Prostate gland (tissue), 2 donors: ENCODE measurements at regions not wholly inside any gene's neighbourhood (a gene's known extent, or its start where the extent isn't known, plus 50 kb on each side); places are given as distances from the start of the nearest gene placed in this dataset.

Source experiments
- DNase-seq: peaks from one replicate; pipeline ENCODE4 v3.0.0-alpha.2; 2019; ENCODE audit warnings: low spot score
- H3K27ac ChIP-seq, 2 donors: fragments of 200-600 bp; sonication (generic); 2 replicates each; pipeline ENCODE4 v1.5.1; 2017 to 2019
- H3K27me3 ChIP-seq: fragments of 200-600 bp; sonication (generic); replicated peaks from 2 replicates; pipeline ENCODE4 v1.5.1; 2019; ENCODE audit not compliant: insufficient read depth
- H3K36me3 ChIP-seq, 2 donors: fragments of 200-600 bp; sonication (generic); 1 replicate in 1 of 2; 2 replicates in 1 of 2; pipeline versions ENCODE4 v1.5.1 to v1.8.1; 2017 to 2019
- H3K4me1 ChIP-seq: fragments of 200-600 bp; sonication (generic); replicated peaks from 2 replicates; pipeline ENCODE4 v1.5.1; 2019
- H3K4me3 ChIP-seq, 2 donors: fragments of 200-600 bp; sonication (generic); 2 replicates each; pipeline ENCODE4 v1.5.1; 2017 to 2019
- H3K9me3 ChIP-seq: fragments of 200-600 bp; sonication (generic); 2 replicates; pipeline ENCODE4 v1.5.1; 2017
- POLR2A ChIP-seq: fragments of 450-650 bp; IDR thresholded peaks from one replicate; pipeline ENCODE4 v1.6.1; 2016; ENCODE audit warnings: antibody characterized with exemption, mild to moderate bottlenecking
- POLR2AphosphoS5 ChIP-seq: sonication (generic); formaldehyde crosslinking; IDR thresholded peaks from one replicate; pipeline ENCODE4 v1.6.1; 2017; ENCODE audit warnings: antibody characterized with exemption
- WGBS: methylation state at CpG from one replicate; pipeline ENCODE4 v1.1.5; 2018; 5-methylcytosine and 5-hydroxymethylcytosine counted together
- intact Hi-C: fragments of 100-400 bp; cut with DNase I; formaldehyde crosslinking; loops from one replicate; pipeline ENCODE4 v1.14.2; 2022
- TF ChIP-seq, protein P1 (sequence below), 4 experiments: fragments of 200-600 bp in 2 of 4; fragments of 450-650 bp in 2 of 4; sonication (generic) in 2 of 4; IDR thresholded peaks; 1 replicate in 3 of 4; 2 replicates in 1 of 4; pipeline ENCODE4 v1.5.1; 2016 to 2019; ENCODE audit warnings: antibody characterized with exemption in 4 of 4, mild to moderate bottlenecking in 2 of 4, moderate library complexity in 2 of 4

DNA sequence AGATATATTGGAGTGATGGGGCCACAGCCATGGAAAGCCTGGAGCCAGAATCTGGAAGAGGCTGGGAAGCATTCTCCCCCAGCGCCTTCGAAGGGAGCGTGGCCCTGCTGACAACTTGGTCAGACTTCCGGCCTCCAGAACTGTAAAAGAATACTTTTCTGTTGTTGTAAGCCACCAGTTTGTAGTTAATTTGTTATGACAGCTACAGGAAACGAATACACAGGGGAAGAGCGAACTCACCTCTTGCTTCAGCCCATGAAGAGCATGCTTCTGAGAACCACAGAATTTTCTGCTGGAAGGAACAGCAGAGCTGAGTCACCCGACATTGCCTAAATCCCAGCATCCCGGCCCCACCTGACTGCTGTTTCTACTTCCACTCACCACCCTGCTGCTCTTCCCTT, 501.7 kb downstream of the SHQ1 start:
- 69% methylated on average over 8 of the region's 8 CpGs for WGBS

DNA sequence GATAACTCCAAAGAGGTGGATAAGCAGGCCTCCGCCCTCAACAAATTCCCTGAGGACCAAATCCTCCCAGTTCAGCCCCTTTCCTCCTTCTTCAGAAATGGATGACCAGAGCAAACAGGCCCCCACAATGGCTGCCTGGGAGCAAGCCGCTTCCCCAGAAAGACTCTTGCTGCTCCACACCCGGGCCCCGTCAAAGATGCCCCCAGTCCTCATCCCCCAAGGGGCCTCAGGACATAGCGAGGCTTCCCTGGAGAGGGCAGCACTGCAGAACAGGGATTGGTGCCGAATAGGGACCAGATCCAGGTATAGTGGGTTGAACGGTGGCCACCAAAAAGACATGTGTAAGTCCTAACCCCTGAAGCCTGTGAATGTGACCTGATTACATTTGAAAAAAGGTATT, 502.3 kb downstream of the SHQ1 start:
- DNase-seq: no peak
- H3K9me3 ChIP-seq: no peaks in the 10 kb centered on the region
- intact Hi-C loops: loop anchor here (10.0 kb wide), 1 partner anchor 99 kb away; the partner anchor contains the start of gene RYBP
- H3K4me3 ChIP-seq: no peak overlapping the region
- no peaks in the 10 kb centered on the region for H3K27me3 ChIP-seq
- H3K36me3 ChIP-seq: no peaks in the 10 kb centered on the region
- WGBS: 85% methylated on average over 7 of the region's 7 CpGs
- H3K27ac ChIP-seq: no peak overlapping the region
- TF ChIP-seq, protein P1, sequence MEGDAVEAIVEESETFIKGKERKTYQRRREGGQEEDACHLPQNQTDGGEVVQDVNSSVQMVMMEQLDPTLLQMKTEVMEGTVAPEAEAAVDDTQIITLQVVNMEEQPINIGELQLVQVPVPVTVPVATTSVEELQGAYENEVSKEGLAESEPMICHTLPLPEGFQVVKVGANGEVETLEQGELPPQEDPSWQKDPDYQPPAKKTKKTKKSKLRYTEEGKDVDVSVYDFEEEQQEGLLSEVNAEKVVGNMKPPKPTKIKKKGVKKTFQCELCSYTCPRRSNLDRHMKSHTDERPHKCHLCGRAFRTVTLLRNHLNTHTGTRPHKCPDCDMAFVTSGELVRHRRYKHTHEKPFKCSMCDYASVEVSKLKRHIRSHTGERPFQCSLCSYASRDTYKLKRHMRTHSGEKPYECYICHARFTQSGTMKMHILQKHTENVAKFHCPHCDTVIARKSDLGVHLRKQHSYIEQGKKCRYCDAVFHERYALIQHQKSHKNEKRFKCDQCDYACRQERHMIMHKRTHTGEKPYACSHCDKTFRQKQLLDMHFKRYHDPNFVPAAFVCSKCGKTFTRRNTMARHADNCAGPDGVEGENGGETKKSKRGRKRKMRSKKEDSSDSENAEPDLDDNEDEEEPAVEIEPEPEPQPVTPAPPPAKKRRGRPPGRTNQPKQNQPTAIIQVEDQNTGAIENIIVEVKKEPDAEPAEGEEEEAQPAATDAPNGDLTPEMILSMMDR (IDR thresholded peaks at IDR 0.05): no peak
- TF ChIP-seq POLR2A: no peak
- no peak for TF ChIP-seq POLR2AphosphoS5
- H3K4me1 ChIP-seq: peaks cover 7% of the 10 kb centered on the region

More for the DNA sequence above, 501.7 kb downstream of the SHQ1 start:
- H3K9me3 ChIP-seq: no peaks in the 10 kb centered on the region
- peaks cover 7% of the 10 kb centered on the region for H3K4me1 ChIP-seq
- H3K27ac ChIP-seq: no peak overlapping the region
- no peaks in the 10 kb centered on the region for H3K27me3 ChIP-seq
- no peak for DNase-seq
- no peaks in the 10 kb centered on the region for H3K36me3 ChIP-seq
- H3K4me3 ChIP-seq: no peak overlapping the region
- intact Hi-C loops: loop anchor here (10.0 kb wide), 1 partner anchor 98 kb away; the partner anchor contains the start of gene RYBP
- TF ChIP-seq POLR2AphosphoS5 (no peak), POLR2A (no peak)
- TF ChIP-seq, protein P1 (IDR thresholded peaks at IDR 0.05): no peak

DNA sequence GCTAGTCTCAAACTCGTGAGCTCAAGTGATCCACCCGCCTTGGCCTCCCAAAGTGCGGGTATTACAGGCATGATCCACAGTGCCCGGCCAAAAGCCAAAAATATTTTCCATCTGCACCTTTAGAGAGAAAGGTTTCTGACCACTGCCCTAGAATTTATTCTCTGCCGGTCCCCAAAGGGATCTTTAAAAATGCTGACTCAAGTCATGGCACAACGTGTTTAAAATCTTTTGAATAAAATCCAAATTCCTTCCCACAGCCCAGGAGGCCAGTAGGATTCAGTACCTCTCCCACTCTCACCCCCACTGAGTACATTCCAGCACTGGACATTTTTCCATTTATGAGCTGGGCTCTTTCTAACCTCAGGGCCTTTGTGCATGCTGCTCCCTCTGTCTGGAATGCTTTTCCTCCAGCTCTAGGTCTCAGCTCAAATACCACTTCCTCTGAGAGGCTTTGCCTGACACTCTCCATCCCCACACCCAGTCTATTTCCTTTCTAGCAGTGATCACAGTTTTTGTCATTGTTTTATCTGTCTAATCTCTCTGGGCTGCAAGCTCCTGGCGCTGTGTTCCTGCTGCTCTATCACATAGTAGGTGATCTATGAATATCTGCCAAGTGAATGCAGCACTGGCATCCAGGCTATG, 502.9 kb downstream of the SHQ1 start:
- TF ChIP-seq, protein P1 (IDR thresholded peaks at IDR 0.05): no peak
- no peak for TF ChIP-seq POLR2AphosphoS5
- no peak for TF ChIP-seq POLR2A
- no peak overlapping the region for H3K27ac ChIP-seq
- no peak for DNase-seq
- intact Hi-C loops: loop anchor here (10.0 kb wide), 1 partner anchor 99 kb away; the partner anchor contains the start of gene RYBP
- H3K4me1 ChIP-seq: peaks cover 7% of the 10 kb centered on the region
- H3K27me3 ChIP-seq: no peaks in the 10 kb centered on the region
- WGBS: 83% methylated on average over 7 of the region's 7 CpGs
- no peaks in the 10 kb centered on the region for H3K36me3 ChIP-seq
- no peak overlapping the region for H3K4me3 ChIP-seq
- H3K9me3 ChIP-seq: no peaks in the 10 kb centered on the region

DNA sequence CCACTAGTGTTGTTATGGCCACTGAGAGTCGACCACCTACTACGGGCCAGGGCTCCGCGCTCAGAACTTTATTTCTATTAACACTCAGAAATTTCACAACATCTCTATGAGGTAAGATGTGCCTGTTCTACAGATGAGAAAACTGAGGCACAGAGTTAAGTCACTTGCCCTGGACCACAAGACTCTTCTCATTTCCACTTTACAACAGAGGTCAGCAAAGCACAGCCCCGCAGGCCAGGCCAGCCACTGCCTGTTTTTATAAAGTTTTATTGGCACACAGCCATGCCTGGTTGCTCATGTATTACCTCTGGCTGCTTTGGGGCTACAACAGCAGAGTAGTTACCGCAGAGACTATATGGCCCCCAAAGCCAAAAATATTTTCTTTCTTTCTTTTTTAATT, 503.6 kb downstream of the SHQ1 start:
- Histone ChIP-seq H3K36me3 (no peaks in the 10 kb centered on the region), H3K4me1 (peaks cover 8% of the 10 kb centered on the region), H3K9me3 (no peaks in the 10 kb centered on the region), H3K27me3 (no peaks in the 10 kb centered on the region), H3K4me3 (no peak overlapping the region), H3K27ac (no peak overlapping the region)
- intact Hi-C loops: loop anchor here (10.0 kb wide), 1 partner anchor 100 kb away; the partner anchor contains the start of gene RYBP
- WGBS: 90% methylated on average over 6 of the region's 6 CpGs
- DNase-seq: no peak
- TF ChIP-seq POLR2AphosphoS5: no peak
- TF ChIP-seq, protein P1 (IDR thresholded peaks at IDR 0.05): no peak
- no peak for TF ChIP-seq POLR2A

DNA sequence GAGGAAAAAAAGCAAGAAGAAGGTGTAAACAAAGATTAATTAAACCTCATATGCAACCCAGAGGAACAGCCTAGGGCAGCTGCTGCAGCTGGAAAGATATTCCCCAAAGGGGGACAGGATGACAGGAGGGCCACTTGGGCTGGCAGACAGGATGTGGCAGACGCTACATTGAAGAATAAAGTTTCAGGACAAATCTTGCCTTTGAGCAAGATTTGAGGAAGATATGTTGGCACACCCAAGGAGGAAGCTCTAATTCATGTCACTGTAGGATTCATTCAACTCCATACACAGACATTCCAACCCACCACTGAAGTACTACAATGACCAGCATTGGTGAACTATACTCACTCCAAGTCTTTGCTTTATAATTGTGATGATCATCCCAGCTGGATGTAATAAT, 504.0 kb downstream of the SHQ1 start:
- H3K4me3 ChIP-seq: no peak overlapping the region
- 65% methylated on average over 1 of the region's 1 CpG for WGBS
- H3K27me3 ChIP-seq: no peaks in the 10 kb centered on the region
- intact Hi-C loops: loop anchor here (10.0 kb wide), 1 partner anchor 101 kb away; the partner anchor contains the start of gene RYBP
- TF ChIP-seq, protein P1 (IDR thresholded peaks at IDR 0.05): no peak
- TF ChIP-seq POLR2AphosphoS5 (no peak), POLR2A (no peak)
- H3K9me3 ChIP-seq: no peaks in the 10 kb centered on the region
- H3K36me3 ChIP-seq: no peaks in the 10 kb centered on the region
- H3K27ac ChIP-seq: no peak overlapping the region
- no peak for DNase-seq
- peaks cover 12% of the 10 kb centered on the region for H3K4me1 ChIP-seq
